Activated T-helper 2 cell treated with anti-CD3 and anti-CD28 coated beads, Interferon-gamma antibody, Interleukin-2, Interleukin-4, amounts not matched to agents 10 μg/mL and 5 μg/mL and 100 μg/mL, durations not matched to agents 14 hours and 24 hours and 36 hours (primary cell): ENCODE measurements at regions not wholly inside any gene's neighbourhood (a gene's known extent, or its start where the extent isn't known, plus 50 kb on each side); places are given as distances from the start of the nearest gene placed in this dataset.

Experiments
- DNase-seq: peaks from one replicate; pipeline ENCODE4 v3.0.0; 2021; ENCODE audit warnings: low spot score
- H3K27ac Mint-ChIP-seq: one replicate; pipeline ENCODE4 v1.8.0; 2021; ENCODE audit warnings: mixed read lengths
- H3K27me3 Mint-ChIP-seq: one replicate; pipeline ENCODE4 v1.8.0; 2021; ENCODE audit warnings: low read depth, mixed read lengths
- H3K36me3 Mint-ChIP-seq: one replicate; pipeline ENCODE4 v1.8.0; 2021; ENCODE audit warnings: low read depth, mixed read lengths
- H3K4me1 Mint-ChIP-seq: one replicate; pipeline ENCODE4 v1.8.0; 2021; ENCODE audit warnings: low read depth, mixed read lengths
- H3K4me3 Mint-ChIP-seq: one replicate; pipeline ENCODE4 v1.8.0; 2021; ENCODE audit warnings: low read depth, mild to moderate bottlenecking, moderate library complexity, mixed read lengths
- H3K9me3 Mint-ChIP-seq: one replicate; pipeline ENCODE4 v1.8.0; 2021; ENCODE audit warnings: mixed read lengths
- intact Hi-C: fragments of 100-400 bp; cut with micrococcal nuclease; formaldehyde crosslinking; loops from one replicate; pipeline ENCODE4 v1.15.1; 2023

- no peaks in the 10 kb centered on the region for H3K36me3 Mint-ChIP-seq
- intact Hi-C loops = loop anchor here (1.0 to 10.0 kb wide), 3 partner anchors 483 to 960 kb away; no protein-coding TSS in a partner anchor
- no peaks in the 10 kb centered on the region for H3K4me1 Mint-ChIP-seq
- H3K4me3 Mint-ChIP-seq = no peak overlapping the region
- H3K27me3 Mint-ChIP-seq = peaks cover 10% of the 10 kb centered on the region
- no peak overlapping the region for H3K27ac Mint-ChIP-seq
- no peaks in the 10 kb centered on the region for H3K9me3 Mint-ChIP-seq
- peak; percentile 14 for DNase-seq
Measured at GRCh38 chr3:159804726-159805410, 183.8 kb upstream of the IL12A start.

DNA sequence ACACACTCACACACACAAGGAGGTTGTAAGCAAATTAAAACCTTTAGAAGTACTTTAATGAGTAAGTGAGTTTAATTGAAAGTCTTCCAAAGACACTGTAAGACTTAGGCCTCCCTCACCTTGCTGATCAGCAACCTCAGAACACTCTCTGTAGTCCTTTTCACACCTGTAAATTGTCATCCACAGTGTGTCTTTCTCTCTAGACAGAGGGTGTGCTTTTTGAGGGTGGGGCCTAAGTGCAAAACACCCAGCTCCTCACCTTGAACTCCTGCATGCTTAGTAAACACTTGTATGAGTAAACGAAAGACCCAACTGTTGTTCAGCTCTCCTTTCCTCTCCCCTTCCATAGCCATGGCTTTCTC, 183.2 kb upstream of the IL12A start:
- no peaks in the 10 kb centered on the region for H3K36me3 Mint-ChIP-seq
- peaks cover 10% of the 10 kb centered on the region for H3K27me3 Mint-ChIP-seq
- no peak overlapping the region for H3K4me3 Mint-ChIP-seq
- intact Hi-C loops = loop anchor here (1.0 to 10.0 kb wide), 3 partner anchors 483 to 961 kb away; no protein-coding TSS in a partner anchor
- no peaks in the 10 kb centered on the region for H3K4me1 Mint-ChIP-seq
- H3K9me3 Mint-ChIP-seq = no peaks in the 10 kb centered on the region
- H3K27ac Mint-ChIP-seq = no peak overlapping the region
- DNase-seq = no peak

DNA sequence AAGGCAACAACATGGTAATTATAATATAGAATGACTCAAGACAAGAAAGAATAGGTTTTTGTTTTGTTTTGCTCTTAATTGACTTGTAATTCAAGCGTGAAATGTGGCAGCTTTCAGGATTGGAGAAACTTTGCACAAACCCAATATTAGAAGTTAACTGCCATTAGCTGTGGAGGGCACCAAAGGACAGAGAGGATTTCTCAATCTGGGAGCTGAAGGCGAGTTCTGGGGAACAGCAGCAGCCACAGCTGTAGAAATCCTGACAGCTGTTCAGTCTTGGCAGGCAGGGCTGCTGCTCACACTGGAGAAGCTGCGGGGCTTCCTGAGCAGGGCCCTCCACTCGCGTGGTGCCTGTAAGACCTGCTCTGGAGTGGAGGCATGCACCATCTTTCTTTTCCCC, 182.2 kb upstream of the IL12A start:
- intact Hi-C loops = loop anchor here (10.0 kb wide), 1 partner anchor 962 kb away; no protein-coding TSS in a partner anchor
- DNase-seq = no peak
- Mint-ChIP-seq H3K9me3 (no peaks in the 10 kb centered on the region), H3K27ac (no peak overlapping the region), H3K36me3 (no peaks in the 10 kb centered on the region), H3K27me3 (peaks cover 7% of the 10 kb centered on the region), H3K4me1 (no peaks in the 10 kb centered on the region), H3K4me3 (no peak overlapping the region)

DNA sequence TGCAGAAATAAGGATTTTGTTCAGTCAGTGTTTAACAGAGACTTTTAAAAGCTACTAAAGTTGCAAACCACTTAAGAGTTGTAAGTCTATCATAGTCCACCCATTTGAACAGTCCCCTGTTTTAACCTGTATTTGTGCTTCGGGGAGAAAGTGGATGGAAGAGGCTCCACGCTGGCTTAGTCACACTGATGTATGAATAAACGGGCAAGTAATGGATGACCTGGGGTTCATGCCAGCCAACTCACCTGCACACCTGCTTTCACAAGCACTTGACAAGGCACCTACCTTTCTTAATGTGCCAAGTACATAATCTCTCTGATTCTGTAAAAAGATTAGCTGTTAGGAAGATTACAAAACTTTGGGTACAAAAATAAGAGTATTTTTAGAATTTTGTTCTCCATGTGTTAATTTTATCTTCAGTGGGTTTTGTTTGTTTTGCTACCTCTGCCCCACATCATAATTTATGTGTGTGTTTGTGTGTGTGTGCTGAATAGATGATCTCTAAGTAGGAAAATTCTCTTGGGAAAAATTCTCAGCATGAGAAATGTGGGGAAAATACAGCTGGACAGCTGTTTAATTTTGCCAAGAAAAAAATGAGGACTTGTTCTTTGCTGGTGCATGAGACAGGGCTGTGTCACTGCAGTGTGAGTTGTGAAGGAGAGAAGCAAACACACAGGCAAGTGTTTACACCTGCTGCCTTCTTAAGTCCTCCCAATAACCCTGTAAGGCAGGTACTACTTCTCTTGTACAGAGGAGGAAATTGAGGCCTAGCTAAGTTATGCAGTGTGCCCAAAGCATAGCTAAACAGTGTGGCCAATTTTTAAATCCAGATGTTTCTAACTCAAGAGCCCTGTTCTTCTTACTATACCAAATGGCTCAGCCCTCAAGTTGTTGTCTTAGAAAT, 181.2 kb upstream of the IL12A start:
- no peaks in the 10 kb centered on the region for H3K9me3 Mint-ChIP-seq
- H3K27me3 Mint-ChIP-seq = peaks cover 7% of the 10 kb centered on the region
- no peaks in the 10 kb centered on the region for H3K4me1 Mint-ChIP-seq
- H3K36me3 Mint-ChIP-seq = no peaks in the 10 kb centered on the region
- H3K4me3 Mint-ChIP-seq = no peak overlapping the region
- DNase-seq = no peak
- intact Hi-C loops = loop anchor here (10.0 kb wide), 1 partner anchor 963 kb away; no protein-coding TSS in a partner anchor
- H3K27ac Mint-ChIP-seq = no peak overlapping the region

DNA sequence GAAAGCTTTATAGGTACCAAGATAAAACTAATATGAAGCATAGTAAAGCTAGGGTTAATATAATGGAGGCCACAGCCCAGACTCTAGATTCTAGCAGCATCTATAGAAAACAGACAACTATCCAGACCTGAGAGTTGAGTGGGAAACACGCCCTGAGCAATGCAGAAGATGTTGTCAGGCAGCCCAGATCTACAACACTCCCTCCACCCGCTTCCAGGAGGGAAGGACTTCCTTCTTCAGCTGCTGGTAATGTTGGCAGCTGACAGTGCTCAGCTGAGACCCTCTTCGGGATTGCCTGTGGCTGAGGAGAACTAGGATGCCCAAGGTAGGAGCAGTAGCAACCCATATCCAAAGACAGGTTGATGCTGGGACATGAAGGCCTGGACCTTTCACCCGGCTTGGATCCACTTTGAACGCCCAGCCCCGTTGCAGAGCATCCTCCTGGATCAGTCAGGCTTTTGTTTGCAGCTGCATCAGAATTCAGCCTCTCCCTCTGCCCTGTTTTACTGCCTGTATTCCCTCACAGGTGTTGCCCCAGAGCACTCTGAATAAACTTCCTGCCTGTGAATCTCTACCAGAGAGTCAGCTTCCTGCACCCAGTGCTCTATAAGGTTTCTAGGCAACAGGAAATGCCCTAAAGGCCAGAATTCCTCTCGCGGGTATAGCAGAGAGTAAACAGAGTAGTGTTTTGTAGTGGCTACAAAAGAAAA, 174.7 kb upstream of the IL12A start:
- no peaks in the 10 kb centered on the region for H3K4me1 Mint-ChIP-seq

DNA sequence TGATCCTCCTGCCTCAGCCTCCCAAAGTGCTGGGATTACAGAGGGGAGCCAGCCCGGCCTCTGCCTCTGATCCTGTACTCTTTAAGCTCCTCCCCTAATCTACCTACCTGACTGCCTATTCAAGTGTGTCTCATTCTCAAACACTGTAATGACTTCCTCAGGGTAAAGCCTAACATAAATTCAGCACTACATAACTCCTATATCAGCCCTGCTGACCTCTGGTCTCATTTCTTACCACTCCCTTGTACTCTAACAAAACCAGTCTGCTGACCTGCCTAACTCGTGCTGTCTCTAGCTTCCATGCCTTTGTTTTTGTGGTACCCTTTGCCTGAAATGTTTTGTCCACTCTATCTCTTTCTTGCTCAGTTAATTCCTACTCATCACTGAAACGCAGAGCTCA, 172.1 kb upstream of the IL12A start:
- Mint-ChIP-seq H3K36me3 (no peaks in the 10 kb centered on the region), H3K4me1 (no peaks in the 10 kb centered on the region), H3K4me3 (no peak overlapping the region), H3K27me3 (peaks cover 6% of the 10 kb centered on the region), H3K9me3 (no peaks in the 10 kb centered on the region), H3K27ac (no peak overlapping the region)
- intact Hi-C loops = no loop called here
- DNase-seq = no peak

More for the DNA sequence above, 174.7 kb upstream of the IL12A start:
- Mint-ChIP-seq H3K27ac (no peak overlapping the region), H3K27me3 (peaks cover under 1% of the 10 kb centered on the region), H3K36me3 (no peaks in the 10 kb centered on the region), H3K4me3 (no peak overlapping the region), H3K9me3 (no peaks in the 10 kb centered on the region)
- intact Hi-C loops = no loop called here
- DNase-seq = no peak

DNA sequence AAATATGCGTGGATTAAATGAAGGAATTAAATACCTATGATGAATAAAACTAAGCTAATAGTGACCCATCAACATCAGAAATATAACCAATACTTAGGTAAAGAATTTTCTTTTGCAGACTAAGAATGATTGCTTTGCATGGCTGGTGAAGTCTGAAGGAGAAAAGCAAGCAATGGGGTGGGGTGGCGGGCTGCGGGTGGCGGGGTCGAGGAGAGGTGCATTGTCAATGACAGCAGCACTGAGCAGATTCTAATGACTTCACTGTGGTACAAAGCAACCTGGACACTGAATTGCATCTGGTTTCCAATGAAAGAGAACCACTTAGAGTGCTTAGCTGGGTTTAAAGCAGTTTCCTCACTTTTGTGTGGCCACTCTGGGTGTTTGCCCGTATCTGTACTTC, 171.5 kb upstream of the IL12A start:
- no peak for DNase-seq
- Mint-ChIP-seq H3K4me3 (no peak overlapping the region), H3K27ac (no peak overlapping the region), H3K4me1 (no peaks in the 10 kb centered on the region), H3K36me3 (no peaks in the 10 kb centered on the region), H3K27me3 (peaks cover 7% of the 10 kb centered on the region), H3K9me3 (no peaks in the 10 kb centered on the region)
- intact Hi-C loops = no loop called here

- Mint-ChIP-seq H3K9me3 (no peaks in the 10 kb centered on the region), H3K27me3 (peaks cover 9% of the 10 kb centered on the region), H3K4me3 (no peak overlapping the region), H3K36me3 (no peaks in the 10 kb centered on the region), H3K27ac (no peak overlapping the region), H3K4me1 (no peaks in the 10 kb centered on the region)
- intact Hi-C loops = no loop called here
- no peak for DNase-seq
Measured at GRCh38 chr3:159817571-159817970, 171.1 kb upstream of the IL12A start.

DNA sequence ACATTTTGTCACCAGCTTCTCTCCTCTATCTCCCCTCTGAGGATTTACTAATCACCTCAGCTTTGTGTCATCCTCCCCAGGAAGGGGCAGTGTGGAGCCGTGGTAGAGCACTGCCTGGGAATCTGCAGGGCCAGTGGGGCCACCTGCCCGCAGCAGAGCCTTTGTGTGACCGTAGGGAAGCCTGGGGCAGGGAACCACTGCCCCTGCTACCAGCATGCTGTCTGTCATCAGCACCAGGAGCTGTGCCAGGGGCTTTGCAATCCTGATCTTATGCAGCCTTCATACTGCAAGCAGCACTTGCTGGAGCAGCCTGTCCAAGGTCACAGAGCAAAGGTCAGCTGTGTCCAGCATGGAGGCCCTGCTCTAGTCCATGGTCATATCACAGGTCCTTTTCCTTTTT, 170.2 kb upstream of the IL12A start:
- peaks cover 14% of the 10 kb centered on the region for H3K27me3 Mint-ChIP-seq
- no peak for DNase-seq
- H3K9me3 Mint-ChIP-seq = no peaks in the 10 kb centered on the region
- no peak overlapping the region for H3K4me3 Mint-ChIP-seq
- H3K27ac Mint-ChIP-seq = no peak overlapping the region
- H3K36me3 Mint-ChIP-seq = no peaks in the 10 kb centered on the region
- H3K4me1 Mint-ChIP-seq = no peaks in the 10 kb centered on the region
- intact Hi-C loops = no loop called here

GRCh38 chr3:159818997-159819500, 169.6 kb upstream of the IL12A start:
- intact Hi-C loops = no loop called here
- no peak overlapping the region for H3K27ac Mint-ChIP-seq
- no peaks in the 10 kb centered on the region for H3K4me1 Mint-ChIP-seq
- no peak for DNase-seq
- no peak overlapping the region for H3K4me3 Mint-ChIP-seq
- H3K9me3 Mint-ChIP-seq = no peaks in the 10 kb centered on the region
- peaks cover 14% of the 10 kb centered on the region for H3K27me3 Mint-ChIP-seq
- no peaks in the 10 kb centered on the region for H3K36me3 Mint-ChIP-seq

DNA sequence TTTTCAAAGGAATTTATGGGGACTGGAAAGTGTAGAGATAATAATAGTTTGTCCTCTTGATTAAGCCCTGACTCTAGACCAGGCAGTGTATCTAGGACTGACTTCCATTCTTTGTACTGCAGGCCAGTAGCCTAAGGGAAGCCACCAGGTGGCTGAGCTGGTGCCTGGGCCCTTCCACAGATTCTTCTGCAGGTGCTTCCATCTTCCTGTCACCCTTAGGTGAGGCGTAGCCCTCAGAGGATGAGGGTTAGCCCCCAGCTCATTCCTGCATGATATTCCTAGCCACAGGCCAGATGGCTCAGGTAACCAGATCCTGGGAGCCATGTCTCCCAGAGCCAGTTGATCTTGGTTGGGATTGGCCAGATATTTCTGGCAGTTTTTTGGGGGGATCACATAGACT, 169.0 kb upstream of the IL12A start:
- H3K27ac Mint-ChIP-seq = no peak overlapping the region
- H3K36me3 Mint-ChIP-seq = no peaks in the 10 kb centered on the region
- intact Hi-C loops = no loop called here
- H3K4me3 Mint-ChIP-seq = no peak overlapping the region
- no peaks in the 10 kb centered on the region for H3K9me3 Mint-ChIP-seq
- DNase-seq = no peak
- H3K27me3 Mint-ChIP-seq = peaks cover 14% of the 10 kb centered on the region
- H3K4me1 Mint-ChIP-seq = no peaks in the 10 kb centered on the region

DNA sequence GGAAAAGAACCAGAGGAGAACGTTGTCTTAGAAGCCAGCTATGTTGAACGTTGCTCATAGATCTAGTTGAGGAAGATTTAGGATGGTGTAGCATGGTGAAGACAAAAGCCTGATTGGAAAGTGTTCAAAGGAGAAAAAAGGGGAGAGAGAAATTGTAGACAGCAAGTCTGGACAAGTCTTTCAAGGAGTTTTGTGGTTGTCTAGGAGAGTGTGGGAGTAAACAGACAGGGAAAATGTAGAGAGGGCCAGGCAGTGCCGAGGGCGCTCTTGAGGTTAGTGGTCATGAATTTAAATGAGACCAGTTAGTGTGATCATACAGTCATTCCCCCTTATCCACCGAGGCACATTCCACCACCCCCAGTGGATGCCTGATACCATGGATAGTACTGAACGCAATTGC, 167.5 kb upstream of the IL12A start:
- Mint-ChIP-seq H3K36me3 (no peaks in the 10 kb centered on the region), H3K4me1 (no peaks in the 10 kb centered on the region), H3K27me3 (peaks cover 14% of the 10 kb centered on the region), H3K4me3 (no peak overlapping the region), H3K27ac (no peak overlapping the region), H3K9me3 (no peaks in the 10 kb centered on the region)
- no peak for DNase-seq
- intact Hi-C loops = no loop called here
